AG04450 (cell line): ENCODE measurements at regions not wholly inside any gene's neighbourhood (a gene's known extent, or its start where the extent isn't known, plus 50 kb on each side); places are given as distances from the start of the nearest gene placed in this dataset.

Experiments
- CTCF ChIA-PET: fragments of 300-600, 350-600 bp; formaldehyde crosslinking; extraction: SDS; loops from one replicate; lab custom pipeline; 2022; ENCODE audit warnings: antibody characterized with exemption, inconsistent platforms; lab: Charles Lee
- POLR2A ChIA-PET: fragments of 350-600 bp; formaldehyde crosslinking; extraction: SDS; loops from one replicate; lab custom pipeline; 2021; ENCODE audit warnings: antibody characterized with exemption, inconsistent platforms; lab: Yijun Ruan, JAX
- DNase-seq: peaks from one replicate; pipeline ENCODE4 v3.0.0-alpha.2; 2011; ENCODE audit warnings: low read depth, low spot score
- H3K27ac ChIP-seq: one replicate; pipeline ENCODE4 v1.5.1; 2012; ENCODE audit warnings: low read depth, low read length, control low read depth
- H3K27me3 ChIP-seq: one replicate; pipeline ENCODE4 v1.6.0; 2012; ENCODE audit warnings: low read length; ENCODE audit not compliant: control insufficient read depth, insufficient read depth
- H3K4me3 ChIP-seq: 2 replicates; pipeline ENCODE4 v1.5.1; 2011; ENCODE audit warnings: mild to moderate bottlenecking, low read depth, low read length, control low read depth
- H3K9me3 ChIP-seq: 2 replicates; pipeline ENCODE4 v1.5.1; 2012; ENCODE audit warnings: low read length; ENCODE audit not compliant: control insufficient read depth, insufficient read depth
- TF ChIP-seq, protein P1 (sequence below): IDR thresholded peaks from 2 replicates; pipeline ENCODE4 v1.5.1; 2011; ENCODE audit warnings: low read depth, low read length, control low read depth, inconsistent platforms

DNA sequence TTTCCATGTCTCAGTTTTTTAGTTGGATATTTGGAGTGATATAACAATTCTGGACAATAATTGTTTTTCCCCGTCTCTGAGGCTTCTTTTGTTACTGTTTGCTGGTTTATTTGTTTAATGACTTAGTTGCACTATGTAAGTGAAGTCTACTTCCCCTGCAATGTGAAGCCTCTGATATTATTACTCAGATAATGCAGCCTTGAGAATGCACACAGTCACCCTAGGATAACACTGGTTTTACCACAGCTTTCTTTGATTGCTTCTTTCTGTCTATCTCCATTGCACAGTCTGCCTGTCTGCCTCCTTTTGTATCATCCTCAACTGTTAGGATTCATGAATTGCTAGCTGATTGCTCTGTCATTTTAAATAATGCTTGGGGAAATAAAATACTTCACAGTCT is 208.7 kb upstream of the ROBO1 start:
- DNase-seq, result no peak
- H3K4me3 ChIP-seq, result no peak overlapping the region
- POLR2A ChIA-PET, result no interaction called here
- no peaks in the 10 kb centered on the region for H3K27me3 ChIP-seq
- H3K27ac ChIP-seq, result no peak overlapping the region
- TF ChIP-seq, protein P1, sequence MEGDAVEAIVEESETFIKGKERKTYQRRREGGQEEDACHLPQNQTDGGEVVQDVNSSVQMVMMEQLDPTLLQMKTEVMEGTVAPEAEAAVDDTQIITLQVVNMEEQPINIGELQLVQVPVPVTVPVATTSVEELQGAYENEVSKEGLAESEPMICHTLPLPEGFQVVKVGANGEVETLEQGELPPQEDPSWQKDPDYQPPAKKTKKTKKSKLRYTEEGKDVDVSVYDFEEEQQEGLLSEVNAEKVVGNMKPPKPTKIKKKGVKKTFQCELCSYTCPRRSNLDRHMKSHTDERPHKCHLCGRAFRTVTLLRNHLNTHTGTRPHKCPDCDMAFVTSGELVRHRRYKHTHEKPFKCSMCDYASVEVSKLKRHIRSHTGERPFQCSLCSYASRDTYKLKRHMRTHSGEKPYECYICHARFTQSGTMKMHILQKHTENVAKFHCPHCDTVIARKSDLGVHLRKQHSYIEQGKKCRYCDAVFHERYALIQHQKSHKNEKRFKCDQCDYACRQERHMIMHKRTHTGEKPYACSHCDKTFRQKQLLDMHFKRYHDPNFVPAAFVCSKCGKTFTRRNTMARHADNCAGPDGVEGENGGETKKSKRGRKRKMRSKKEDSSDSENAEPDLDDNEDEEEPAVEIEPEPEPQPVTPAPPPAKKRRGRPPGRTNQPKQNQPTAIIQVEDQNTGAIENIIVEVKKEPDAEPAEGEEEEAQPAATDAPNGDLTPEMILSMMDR, result no peak
- H3K9me3 ChIP-seq, result no peaks in the 10 kb centered on the region
- CTCF ChIA-PET, result no interaction called here

- CTCF ChIA-PET, result no interaction called here
- no peaks in the 10 kb centered on the region for H3K9me3 ChIP-seq
- H3K4me3 ChIP-seq, result no peak overlapping the region
- no peaks in the 10 kb centered on the region for H3K27me3 ChIP-seq
- DNase-seq, result no peak
- TF ChIP-seq, protein P1, result no peak
- no peak overlapping the region for H3K27ac ChIP-seq
- POLR2A ChIA-PET, result no interaction called here
These were observed 206.3 kb upstream of the ROBO1 start for GRCh38 chr3:79973917-79974595.

DNA sequence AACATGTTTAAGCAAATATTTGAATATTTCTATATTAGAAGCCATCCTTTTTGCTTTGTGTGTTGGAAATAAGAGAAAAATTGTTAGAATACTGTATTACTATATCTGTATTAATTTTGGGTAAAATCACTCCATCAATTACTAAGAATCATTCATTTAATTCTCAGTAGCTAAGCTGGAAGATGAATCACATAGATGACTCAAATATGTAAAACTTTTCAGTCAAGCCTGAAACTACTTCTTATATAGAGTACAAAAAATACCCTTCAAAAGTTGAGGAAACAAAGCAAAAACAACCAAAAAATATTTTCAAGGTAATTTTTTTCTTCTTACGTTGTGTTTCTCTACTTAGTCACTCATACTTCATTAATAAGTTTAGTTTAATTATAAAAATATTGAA is 205.7 kb upstream of the ROBO1 start:
- no peaks in the 10 kb centered on the region for H3K27me3 ChIP-seq
- no peak for DNase-seq
- H3K9me3 ChIP-seq, result no peaks in the 10 kb centered on the region
- TF ChIP-seq, protein P1, result no peak
- H3K27ac ChIP-seq, result no peak overlapping the region
- CTCF ChIA-PET, result no interaction called here
- H3K4me3 ChIP-seq, result no peak overlapping the region
- POLR2A ChIA-PET, result no interaction called here

DNA sequence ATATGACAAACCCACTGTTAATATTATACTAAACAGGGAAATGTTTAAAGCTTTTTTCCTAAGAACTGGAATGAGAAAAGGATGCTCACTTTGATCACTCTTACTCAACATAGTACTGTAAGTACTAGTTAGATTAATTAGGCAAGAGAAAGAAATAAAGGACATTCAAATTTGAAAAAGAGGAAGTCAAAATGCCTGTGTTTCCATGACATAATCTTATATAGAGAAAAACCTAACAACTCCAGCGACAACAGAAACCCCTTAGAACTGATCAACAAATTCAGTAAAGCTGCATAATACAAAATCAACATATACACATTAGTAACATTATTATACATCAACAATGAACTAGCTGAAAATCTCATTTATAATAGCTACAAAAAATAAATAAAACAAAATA is 200.6 kb upstream of the ROBO1 start:
- ChIA-PET POLR2A (no interaction called here), CTCF (no interaction called here)
- no peak overlapping the region for H3K4me3 ChIP-seq
- no peaks in the 10 kb centered on the region for H3K27me3 ChIP-seq
- DNase-seq, result no peak
- H3K27ac ChIP-seq, result no peak overlapping the region
- H3K9me3 ChIP-seq, result no peaks in the 10 kb centered on the region
- TF ChIP-seq, protein P1, result no peak

DNA sequence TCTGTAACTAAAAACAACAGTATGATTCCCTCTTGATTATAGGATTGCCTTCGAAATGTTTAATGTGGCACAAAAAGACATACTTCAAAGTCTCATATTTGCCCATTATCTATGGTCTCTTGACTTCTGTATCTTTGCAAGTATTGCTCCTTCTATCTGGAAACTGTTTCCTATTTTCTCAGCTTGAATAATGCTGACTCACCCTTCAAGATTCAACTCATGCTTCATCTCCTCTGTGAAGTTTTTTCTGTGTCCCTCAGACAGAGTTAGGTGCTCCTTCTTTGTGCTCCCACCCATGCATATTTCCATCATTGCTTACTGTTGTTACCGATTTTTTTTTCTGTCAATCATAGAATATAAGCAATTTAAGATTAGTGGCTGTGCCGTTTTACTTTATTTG is 192.8 kb upstream of the ROBO1 start:
- POLR2A ChIA-PET, result no interaction called here

More for the DNA sequence above, 192.8 kb upstream of the ROBO1 start:
- TF ChIP-seq, protein P1, result no peak
- Histone ChIP-seq H3K4me3 (no peak overlapping the region), H3K27ac (no peak overlapping the region), H3K9me3 (no peaks in the 10 kb centered on the region), H3K27me3 (no peaks in the 10 kb centered on the region)
- no peak for DNase-seq
- CTCF ChIA-PET, result no interaction called here
